ENCODE measurements at regions not wholly inside any gene's neighbourhood (a gene's known extent, or its start where the extent isn't known, plus 50 kb on each side); places are given as distances from the start of the nearest gene placed in this dataset.

GRCh38 chr5:124453221-124454051 is 293.0 kb downstream of the ZNF608 start:
- H3K27ac ChIP-seq (ENCODE audit: insufficient read depth, low read length, poor library complexity, severe bottlenecking): no peak overlapping the region

GRCh38 chr5:124452412-124452811 is 294.0 kb downstream of the ZNF608 start:
- H3K9me3 ChIP-seq (ENCODE audit: control insufficient read depth in 2 of 2, low read length in 2 of 2): no peaks in the 10 kb centered on the region
- no peaks in the 10 kb centered on the region for H3K27me3 ChIP-seq (ENCODE audit: control insufficient read depth, insufficient read depth, low read length)
- H3K27ac ChIP-seq (ENCODE audit: insufficient read depth, low read length, poor library complexity, severe bottlenecking): no peak overlapping the region
- H3K36me3 Mint-ChIP-seq: no peaks in the 10 kb centered on the region
- H3K4me1 ChIP-seq (ENCODE audit: control insufficient read depth, insufficient read depth, low read length, poor library complexity, severe bottlenecking): no peaks in the 10 kb centered on the region
- DNase-seq (no peak), ATAC-seq (ENCODE audit: low read depth in 2 of 2) (no peak)
- H3K9me3 Mint-ChIP-seq: peaks cover 0 to 9% (median 1%) of the 10 kb centered on the region in 7 donors
- H3K27ac Mint-ChIP-seq: peak overlapping the region in 1 of 3 donors; percentile 22
- H3K36me3 ChIP-seq (ENCODE audit: control insufficient read depth, insufficient read depth, low read length): no peaks in the 10 kb centered on the region
- H3K27me3 Mint-ChIP-seq: no peaks in the 10 kb centered on the region
- H3K4me1 Mint-ChIP-seq: peaks cover 0 to 2% (median 0%) of the 10 kb centered on the region in 4 donors
- H3K4me3 Mint-ChIP-seq: no peak overlapping the region
- H3K4me3 ChIP-seq (ENCODE audit: low read depth, low read length): no peak overlapping the region

More at GRCh38 chr5:124453221-124454051, 293.0 kb downstream of the ZNF608 start:
- no peaks in the 10 kb centered on the region for H3K36me3 Mint-ChIP-seq
- H3K9me3 Mint-ChIP-seq: peaks cover 0 to 9% (median 0%) of the 10 kb centered on the region in 7 donors
- Histone ChIP-seq H3K4me3 (ENCODE audit: low read depth, low read length) (no peak overlapping the region), H3K9me3 (ENCODE audit: control insufficient read depth in 2 of 2, low read length in 2 of 2) (no peaks in the 10 kb centered on the region), H3K27me3 (ENCODE audit: control insufficient read depth, insufficient read depth, low read length) (no peaks in the 10 kb centered on the region), H3K36me3 (ENCODE audit: control insufficient read depth, insufficient read depth, low read length) (no peaks in the 10 kb centered on the region), H3K4me1 (ENCODE audit: control insufficient read depth, insufficient read depth, low read length, poor library complexity, severe bottlenecking) (no peaks in the 10 kb centered on the region)
- H3K4me3 Mint-ChIP-seq: no peak overlapping the region
- ATAC-seq (ENCODE audit: low read depth in 2 of 2) (peak; percentile 48 to 58), DNase-seq (no peak)
- H3K27ac Mint-ChIP-seq: no peak overlapping the region
- no peaks in the 10 kb centered on the region for H3K27me3 Mint-ChIP-seq
- peaks cover 0 to 2% (median 0%) of the 10 kb centered on the region in 4 donors for H3K4me1 Mint-ChIP-seq

- peak overlapping the region in 1 of 3 donors; percentile 22 for H3K27ac Mint-ChIP-seq
- H3K9me3 Mint-ChIP-seq: peaks cover 0 to 9% (median 3%) of the 10 kb centered on the region in 7 donors
- Histone ChIP-seq H3K27ac (ENCODE audit: insufficient read depth, low read length, poor library complexity, severe bottlenecking) (no peak overlapping the region), H3K4me3 (ENCODE audit: low read depth, low read length) (no peak overlapping the region), H3K4me1 (ENCODE audit: control insufficient read depth, insufficient read depth, low read length, poor library complexity, severe bottlenecking) (no peaks in the 10 kb centered on the region), H3K27me3 (ENCODE audit: control insufficient read depth, insufficient read depth, low read length) (no peaks in the 10 kb centered on the region), H3K36me3 (ENCODE audit: control insufficient read depth, insufficient read depth, low read length) (no peaks in the 10 kb centered on the region), H3K9me3 (ENCODE audit: control insufficient read depth in 2 of 2, low read length in 2 of 2) (no peaks in the 10 kb centered on the region)
- DNase-seq (no peak), ATAC-seq (ENCODE audit: low read depth in 2 of 2) (no peak)
- H3K4me1 Mint-ChIP-seq: peaks cover 0 to 2% (median 0%) of the 10 kb centered on the region in 4 donors
- no peaks in the 10 kb centered on the region for H3K36me3 Mint-ChIP-seq
- no peak overlapping the region for H3K4me3 Mint-ChIP-seq
- no peaks in the 10 kb centered on the region for H3K27me3 Mint-ChIP-seq
These were observed 294.6 kb downstream of the ZNF608 start for GRCh38 chr5:124451721-124452383.

- DNase-seq: no peak
These were observed 300.3 kb downstream of the ZNF608 start for GRCh38 chr5:124446120-124446519.

GRCh38 chr5:124445070-124445619 is 301.3 kb downstream of the ZNF608 start:
- no peak for ATAC-seq (ENCODE audit: low read depth in 2 of 2)
- no peak overlapping the region for H3K4me3 Mint-ChIP-seq
- DNase-seq: no peak

More at GRCh38 chr5:124446120-124446519, 300.3 kb downstream of the ZNF608 start:
- H3K4me3 ChIP-seq (ENCODE audit: low read depth, low read length): no peak overlapping the region
- H3K4me1 ChIP-seq (ENCODE audit: control insufficient read depth, insufficient read depth, low read length, poor library complexity, severe bottlenecking): no peaks in the 10 kb centered on the region
- H3K36me3 ChIP-seq (ENCODE audit: control insufficient read depth, insufficient read depth, low read length): no peaks in the 10 kb centered on the region
- H3K36me3 Mint-ChIP-seq: no peaks in the 10 kb centered on the region
- H3K4me1 Mint-ChIP-seq: peaks cover 0 to 2% (median 0%) of the 10 kb centered on the region in 4 donors
- peaks cover 0 to 6% (median 0%) of the 10 kb centered on the region in 7 donors for H3K9me3 Mint-ChIP-seq
- H3K27ac Mint-ChIP-seq: no peak overlapping the region
- H3K27ac ChIP-seq (ENCODE audit: insufficient read depth, low read length, poor library complexity, severe bottlenecking): no peak overlapping the region
- ATAC-seq (ENCODE audit: low read depth in 2 of 2): no peak
- no peaks in the 10 kb centered on the region for H3K9me3 ChIP-seq (ENCODE audit: control insufficient read depth in 2 of 2, low read length in 2 of 2)
- no peaks in the 10 kb centered on the region for H3K27me3 ChIP-seq (ENCODE audit: control insufficient read depth, insufficient read depth, low read length)
- H3K27me3 Mint-ChIP-seq: no peaks in the 10 kb centered on the region
- H3K4me3 Mint-ChIP-seq: no peak overlapping the region

GRCh38 chr5:124444147-124444775 is 302.2 kb downstream of the ZNF608 start:
- DNase-seq (no peak), ATAC-seq (ENCODE audit: low read depth in 2 of 2) (no peak)
- Histone ChIP-seq H3K27me3 (ENCODE audit: control insufficient read depth, insufficient read depth, low read length) (no peaks in the 10 kb centered on the region), H3K4me1 (ENCODE audit: control insufficient read depth, insufficient read depth, low read length, poor library complexity, severe bottlenecking) (no peaks in the 10 kb centered on the region), H3K27ac (ENCODE audit: insufficient read depth, low read length, poor library complexity, severe bottlenecking) (no peak overlapping the region), H3K4me3 (ENCODE audit: low read depth, low read length) (no peak overlapping the region), H3K36me3 (ENCODE audit: control insufficient read depth, insufficient read depth, low read length) (no peaks in the 10 kb centered on the region), H3K9me3 (ENCODE audit: control insufficient read depth in 2 of 2, low read length in 2 of 2) (no peaks in the 10 kb centered on the region)
- Mint-ChIP-seq H3K4me3 (no peak overlapping the region), H3K27me3 (no peaks in the 10 kb centered on the region), H3K27ac (no peak overlapping the region), H3K36me3 (no peaks in the 10 kb centered on the region), H3K9me3 (peaks cover 0 to 4% (median 0%) of the 10 kb centered on the region in 7 donors), H3K4me1 (no peaks in the 10 kb centered on the region)

More at GRCh38 chr5:124445070-124445619, 301.3 kb downstream of the ZNF608 start:
- Mint-ChIP-seq H3K27me3 (no peaks in the 10 kb centered on the region), H3K4me1 (no peaks in the 10 kb centered on the region), H3K36me3 (no peaks in the 10 kb centered on the region), H3K27ac (no peak overlapping the region), H3K9me3 (peaks cover 0 to 4% (median under 1%) of the 10 kb centered on the region in 7 donors)
- no peak overlapping the region for H3K4me3 ChIP-seq (ENCODE audit: low read depth, low read length)
- H3K27ac ChIP-seq (ENCODE audit: insufficient read depth, low read length, poor library complexity, severe bottlenecking): no peak overlapping the region
- no peaks in the 10 kb centered on the region for H3K4me1 ChIP-seq (ENCODE audit: control insufficient read depth, insufficient read depth, low read length, poor library complexity, severe bottlenecking)
- no peaks in the 10 kb centered on the region for H3K27me3 ChIP-seq (ENCODE audit: control insufficient read depth, insufficient read depth, low read length)
- H3K36me3 ChIP-seq (ENCODE audit: control insufficient read depth, insufficient read depth, low read length): no peaks in the 10 kb centered on the region
- H3K9me3 ChIP-seq (ENCODE audit: control insufficient read depth in 2 of 2, low read length in 2 of 2): no peaks in the 10 kb centered on the region

- H3K4me1 ChIP-seq (ENCODE audit: control insufficient read depth, insufficient read depth, low read length, poor library complexity, severe bottlenecking): no peaks in the 10 kb centered on the region
- no peaks in the 10 kb centered on the region for H3K9me3 ChIP-seq (ENCODE audit: control insufficient read depth in 2 of 2, low read length in 2 of 2)
- Mint-ChIP-seq H3K27me3 (no peaks in the 10 kb centered on the region), H3K4me1 (no peaks in the 10 kb centered on the region), H3K36me3 (no peaks in the 10 kb centered on the region), H3K4me3 (no peak overlapping the region), H3K9me3 (peaks cover 0 to 8% (median 0%) of the 10 kb centered on the region in 7 donors), H3K27ac (no peak overlapping the region)
- DNase-seq (no peak), ATAC-seq (ENCODE audit: low read depth in 2 of 2) (no peak)
- no peaks in the 10 kb centered on the region for H3K36me3 ChIP-seq (ENCODE audit: control insufficient read depth, insufficient read depth, low read length)
- no peak overlapping the region for H3K4me3 ChIP-seq (ENCODE audit: low read depth, low read length)
- no peak overlapping the region for H3K27ac ChIP-seq (ENCODE audit: insufficient read depth, low read length, poor library complexity, severe bottlenecking)
- H3K27me3 ChIP-seq (ENCODE audit: control insufficient read depth, insufficient read depth, low read length): no peaks in the 10 kb centered on the region
These were observed 306.0 kb downstream of the ZNF608 start for GRCh38 chr5:124440471-124440870.
